Motor neuron (in vitro differentiated cells): ENCODE measurements at regions not wholly inside any gene's neighbourhood (a gene's known extent, or its start where the extent isn't known, plus 50 kb on each side); places are given as distances from the start of the nearest gene placed in this dataset.
A peak's percentile ranks its signal among the peaks of the same experiment; 100 is the strongest.

Experiments used
- ATAC-seq, 8 experiments: fragments of 200-7000 bp; cut with Tn5 transposase; replicated peaks in 6 of 8; 2 replicates each; pipeline ENCODE4 v1.8.0; 2021; ENCODE audit warnings: mild to moderate bottlenecking in 8 of 8, moderate library complexity in 8 of 8
- H3K27ac ChIP-seq, 2 donors: fragments of 250-450 bp; sonication (Bioruptor Pico); 2 replicates each; pipeline ENCODE4 v1.9.0; 2021; ENCODE audit warnings: antibody characterized with exemption in 2 of 2, mild to moderate bottlenecking in 2 of 2, moderate library complexity in 1 of 2
- H3K4me1 ChIP-seq, 2 donors: fragments of 250-450 bp; sonication (Bioruptor Pico); replicated peaks in 1 of 2; 2 replicates each; pipeline ENCODE4 v1.6.1; 2021; ENCODE audit warnings: antibody characterized with exemption in 2 of 2, mild to moderate bottlenecking in 2 of 2, moderate library complexity in 1 of 2
- H3K4me3 ChIP-seq, 5 donors: fragments of 250-450 bp; sonication (Bioruptor Pico); 2 replicates each; pipeline ENCODE4 v1.9.0; 2021; ENCODE audit warnings: antibody characterized with exemption in 5 of 5, mild to moderate bottlenecking in 5 of 5, moderate library complexity in 4 of 5
- WGBS, 10 experiments: fragments of 450-650 bp; shearing (Covaris generic); methylation state at CpG; one replicate each; pipeline ENCODE4 v1.0.0; 2022; 5-methylcytosine and 5-hydroxymethylcytosine counted together
- in situ Hi-C, 9 experiments: fragments of 400-800 bp; cut with MboI; loops; one replicate each; pipeline ENCODE4 v1.15.0; 2021; ENCODE audit warnings: low sequenced_read_pairs in 9 of 9, low pct_unique_long_range_greater_than_20kb in 2 of 9; ENCODE audit not compliant: unreplicated experiment in 9 of 9

DNA sequence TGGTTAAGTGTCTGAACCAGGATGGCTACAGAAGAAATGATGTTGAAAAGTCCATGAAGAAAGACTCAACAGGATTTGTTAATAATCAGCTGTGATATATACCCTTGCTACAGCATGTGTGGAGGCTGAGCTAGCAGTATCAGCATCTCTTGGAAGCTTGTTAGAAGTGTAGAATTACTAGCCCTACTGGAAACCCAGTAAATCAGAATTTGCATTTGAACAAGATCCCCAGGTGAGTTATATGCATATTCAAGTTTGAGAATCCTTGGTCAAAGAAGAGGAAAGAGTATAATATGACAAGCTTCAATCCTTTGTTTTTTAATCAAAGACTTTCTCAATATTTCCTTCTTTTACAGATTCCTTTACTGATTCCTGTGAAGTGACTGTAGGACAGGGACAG, 109.0 kb upstream of the KCNJ3 start:
- Histone ChIP-seq H3K4me3 (no peak overlapping the region), H3K4me1 (no peaks in the 10 kb centered on the region), H3K27ac (no peak overlapping the region)
- in situ Hi-C loops = no loop called here
- ATAC-seq = no peak

DNA sequence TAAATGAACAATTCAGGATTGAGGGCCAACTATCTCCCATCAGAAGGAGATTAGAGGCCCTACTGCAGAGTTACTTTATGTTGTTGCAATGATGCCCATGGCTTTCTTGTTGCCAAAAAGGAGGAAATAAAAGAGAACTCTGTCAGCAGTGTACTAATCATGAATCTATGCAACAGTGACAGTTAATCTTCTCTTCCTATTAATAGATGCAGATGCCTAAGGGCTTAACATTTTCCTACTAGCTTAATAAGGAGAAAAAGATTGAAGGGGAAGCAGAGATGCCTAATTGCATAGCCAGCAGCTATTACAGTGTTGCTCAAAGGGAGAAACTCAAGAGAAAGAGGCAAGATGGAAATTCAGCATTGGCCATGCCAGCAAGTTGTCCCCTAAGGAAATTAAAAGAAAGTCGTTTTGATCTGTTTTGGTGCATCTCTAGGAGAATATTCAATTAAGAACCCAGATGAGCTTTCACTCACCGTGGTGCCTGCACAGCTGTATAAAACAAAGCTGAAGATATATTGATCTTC, 107.1 kb upstream of the KCNJ3 start:
- H3K27ac ChIP-seq = no peak overlapping the region
- WGBS, 10 experiments = 0 to 100% (median 50%) methylated on average over 1 to 2 of the region's 2 CpGs
- no peak for ATAC-seq
- H3K4me1 ChIP-seq = no peaks in the 10 kb centered on the region
- in situ Hi-C loops = no loop called here
- H3K4me3 ChIP-seq = no peak overlapping the region

DNA sequence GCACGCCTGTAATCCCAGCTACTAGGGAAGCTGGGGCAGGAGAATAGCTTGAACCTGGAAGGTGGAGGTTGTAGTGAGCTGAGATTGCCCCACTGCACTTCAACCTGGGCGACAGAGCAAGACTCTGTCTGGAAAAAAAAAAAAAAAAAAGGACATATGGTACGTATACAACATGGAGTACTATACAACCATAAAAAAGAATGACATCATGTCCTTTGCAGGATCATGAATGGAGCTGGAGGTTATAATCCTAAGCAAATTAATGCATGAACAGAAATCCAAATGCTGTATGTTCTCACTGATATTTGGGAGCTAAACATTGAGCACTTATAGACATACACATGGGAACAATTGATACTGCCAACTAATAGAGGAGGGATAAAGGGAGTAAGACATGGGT, 99.3 kb upstream of the KCNJ3 start:
- H3K4me1 ChIP-seq = peaks cover 0 to 6% of the 10 kb centered on the region in 2 donors
- WGBS, 10 experiments = 36 to 100% (median 74%) methylated on average over 1 to 2 of the region's 3 CpGs; no CpG with 5 or more reads in 2 of the 10 experiments
- H3K4me3 ChIP-seq = no peak overlapping the region
- ATAC-seq = no peak
- in situ Hi-C loops = no loop called here
- H3K27ac ChIP-seq = no peak overlapping the region

DNA sequence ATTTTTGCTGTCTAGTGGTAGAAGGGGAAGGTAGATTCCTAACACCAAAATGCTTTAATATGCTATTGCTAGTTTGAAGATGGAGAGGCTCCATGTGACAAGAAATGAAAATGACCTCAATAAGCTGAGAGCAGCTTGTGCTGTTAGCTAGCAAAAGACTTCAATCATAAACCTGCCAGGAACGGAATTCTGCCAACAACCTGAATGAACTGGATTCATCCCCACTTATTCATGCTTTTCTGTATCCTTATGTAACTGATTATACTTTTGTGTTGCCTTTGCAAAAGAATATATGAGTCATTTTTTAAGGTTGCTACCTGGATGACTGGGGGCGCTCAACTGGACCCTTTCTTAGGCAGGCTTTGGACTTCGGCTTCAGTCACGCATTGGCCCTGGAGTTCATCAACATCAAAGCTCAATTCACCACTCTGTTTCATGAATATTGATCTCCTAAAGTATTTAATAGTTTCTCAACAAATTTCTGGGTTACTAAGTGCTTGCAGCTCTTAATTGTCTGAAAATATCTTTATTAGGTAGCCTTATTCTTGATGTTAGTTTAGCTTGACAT, 97.5 kb upstream of the KCNJ3 start:
- WGBS, 10 experiments = 0 to 93% (median 80%) methylated on average over 1 to 4 of the region's 4 CpGs; no CpG with 5 or more reads in 1 of the 10 experiments
- in situ Hi-C loops = loop anchor here in 4 of 9 experiments (25.0 kb wide), 3 partner anchors 89 to 636 kb away; no protein-coding TSS in a partner anchor
- no peak overlapping the region for H3K27ac ChIP-seq
- peak in 5 of 8 experiments; percentile 31 to 75 (median 67) for ATAC-seq
- peaks cover 0 to 6% of the 10 kb centered on the region in 2 donors for H3K4me1 ChIP-seq
- H3K4me3 ChIP-seq = no peak overlapping the region

DNA sequence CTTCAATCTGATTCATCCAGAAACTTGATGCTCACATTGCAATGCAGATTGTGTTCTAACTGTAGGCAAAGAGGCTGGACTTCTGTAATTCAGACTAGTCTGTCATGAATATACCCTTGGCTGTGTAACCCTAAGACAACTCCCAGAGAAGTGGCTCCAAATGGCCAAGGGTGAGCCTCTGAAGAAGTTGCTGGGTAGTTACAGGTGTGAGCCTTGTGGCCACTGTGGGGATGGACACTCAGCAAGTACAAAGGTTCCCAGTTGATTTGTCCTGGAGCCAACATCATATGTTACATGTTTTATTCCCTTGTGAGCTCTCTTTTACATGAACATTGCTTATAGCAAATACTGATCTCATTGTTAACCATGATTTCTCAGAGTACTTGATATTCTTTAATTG, 94.8 kb upstream of the KCNJ3 start:
- in situ Hi-C loops = loop anchor here in 4 of 9 experiments (25.0 kb wide), 3 partner anchors 91 to 634 kb away; no protein-coding TSS in a partner anchor
- ATAC-seq = no peak
- no peak overlapping the region for H3K4me3 ChIP-seq
- peaks cover 0 to 6% of the 10 kb centered on the region in 2 donors for H3K4me1 ChIP-seq
- no peak overlapping the region for H3K27ac ChIP-seq

DNA sequence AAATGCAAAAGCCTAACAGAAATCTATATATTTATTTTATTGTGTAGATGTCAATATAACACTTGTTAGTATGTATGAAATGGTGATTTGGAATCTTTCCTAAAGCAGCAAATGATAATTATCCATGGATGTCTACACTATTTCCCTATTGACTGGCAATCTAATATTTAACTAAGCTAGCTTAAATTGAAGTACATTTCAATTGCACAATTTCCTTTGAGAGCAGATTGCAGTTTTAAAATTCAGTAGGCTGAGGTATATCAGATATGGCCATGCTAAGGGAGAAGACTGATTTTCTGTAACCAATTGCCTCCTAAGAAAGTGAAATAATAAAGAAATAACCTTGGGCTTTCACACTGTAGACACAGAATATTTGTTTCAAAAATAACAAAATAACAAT, 90.1 kb upstream of the KCNJ3 start:
- no peak for ATAC-seq
- Histone ChIP-seq H3K27ac (no peak overlapping the region), H3K4me1 (no peaks in the 10 kb centered on the region), H3K4me3 (no peak overlapping the region)
- in situ Hi-C loops = loop anchor here in 4 of 9 experiments (25.0 kb wide), 3 partner anchors 96 to 629 kb away; no protein-coding TSS in a partner anchor

DNA sequence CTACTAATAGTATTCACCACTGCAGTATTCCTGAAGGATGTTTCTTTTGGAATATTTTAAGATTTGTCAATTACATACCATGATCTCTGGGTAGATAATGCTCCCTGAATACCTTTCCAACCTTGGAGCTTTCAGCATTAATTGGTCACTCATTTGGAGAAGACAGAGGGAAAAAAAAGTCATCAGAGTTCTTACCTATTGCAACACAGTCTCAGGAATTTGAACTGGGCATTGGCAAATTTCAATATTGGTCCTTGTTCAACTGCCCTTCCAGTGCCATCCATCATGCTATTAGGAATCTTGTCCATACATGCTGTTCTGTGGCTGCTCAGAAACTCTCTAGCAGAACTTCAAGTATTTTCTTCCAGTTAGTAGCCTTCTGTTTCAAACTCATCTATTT, 83.6 kb upstream of the KCNJ3 start:
- in situ Hi-C loops = loop anchor here in 4 of 9 experiments (25.0 kb wide), 3 partner anchors 103 to 622 kb away; no protein-coding TSS in a partner anchor
- Histone ChIP-seq H3K4me1 (no peaks in the 10 kb centered on the region), H3K27ac (no peak overlapping the region), H3K4me3 (no peak overlapping the region)
- no peak for ATAC-seq

DNA sequence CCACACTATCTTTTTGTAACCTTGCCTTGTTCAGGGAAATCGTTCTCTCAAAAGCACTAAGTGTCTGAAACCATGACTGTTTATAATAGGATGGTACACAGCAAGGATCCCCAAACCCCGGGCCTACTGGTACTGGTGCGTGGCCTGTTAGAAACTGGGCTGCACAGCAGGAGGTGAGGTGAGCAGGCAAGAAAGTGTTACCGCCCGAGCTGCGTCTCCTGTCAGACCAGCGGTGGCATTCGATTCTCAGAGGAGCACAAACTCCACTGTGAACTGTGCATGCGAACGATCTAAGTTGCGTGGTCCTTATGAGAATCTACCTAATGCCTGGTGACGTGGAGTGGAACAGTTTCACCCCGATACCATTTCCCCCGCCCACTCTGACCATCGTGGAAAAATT, 81.8 kb upstream of the KCNJ3 start:
- WGBS, 10 experiments = 20 to 100% (median 59%) methylated on average over 1 to 13 of the region's 15 CpGs; no CpG with 5 or more reads in 1 of the 10 experiments
- Histone ChIP-seq H3K4me1 (no peaks in the 10 kb centered on the region), H3K4me3 (no peak overlapping the region), H3K27ac (no peak overlapping the region)
- no peak for ATAC-seq
- in situ Hi-C loops = loop anchor here in 4 of 9 experiments (25.0 kb wide), 3 partner anchors 104 to 621 kb away; no protein-coding TSS in a partner anchor

DNA sequence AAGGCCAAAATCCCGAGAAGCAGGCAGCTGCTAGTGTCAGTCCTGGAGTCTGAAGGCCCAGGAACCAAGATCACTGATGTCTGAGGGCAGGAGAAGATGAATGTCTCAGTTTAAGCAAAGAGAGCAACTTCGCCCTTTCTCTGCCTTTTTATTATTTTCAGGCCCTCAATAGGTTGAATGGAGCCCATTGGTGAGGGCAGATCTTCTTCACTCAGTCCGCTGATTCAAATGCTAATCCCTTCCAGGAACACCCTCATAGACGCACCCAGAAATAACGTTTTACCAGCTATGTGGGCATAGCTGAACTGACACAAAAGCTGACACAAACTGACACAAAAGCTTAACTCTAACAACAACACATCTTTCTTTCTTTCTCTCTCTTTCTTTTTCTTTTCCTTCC, 78.0 kb upstream of the KCNJ3 start:
- Histone ChIP-seq H3K27ac (no peak overlapping the region), H3K4me1 (no peaks in the 10 kb centered on the region), H3K4me3 (no peak overlapping the region)
- ATAC-seq = peak in 4 of 8 experiments; percentile 11 to 73 (median 66)
- in situ Hi-C loops = loop anchor here in 4 of 9 experiments (25.0 kb wide), 3 partner anchors 108 to 617 kb away; no protein-coding TSS in a partner anchor
- WGBS, 10 experiments = 0 to 90% (median 29%) methylated on average over 1 to 4 of the region's 5 CpGs; no CpG with 5 or more reads in 2 of the 10 experiments

DNA sequence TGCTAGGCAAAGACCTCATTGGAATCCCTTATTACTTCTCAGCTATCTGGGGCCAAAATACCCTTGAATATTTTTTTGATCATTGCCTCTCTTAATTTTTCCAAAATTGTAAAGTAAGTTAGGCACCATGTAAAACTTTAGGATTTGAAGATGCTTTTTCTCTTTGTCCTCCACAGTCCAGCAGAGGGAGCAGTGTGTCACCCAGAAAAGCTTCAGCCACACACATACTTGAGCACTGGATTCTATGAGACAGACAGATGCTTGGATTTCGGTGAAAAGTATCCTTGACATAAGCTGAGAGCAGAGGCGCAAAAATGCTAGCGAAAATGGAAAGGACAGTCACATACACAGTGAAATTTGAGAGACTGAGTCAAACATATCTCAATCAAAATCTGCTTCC, 74.7 kb upstream of the KCNJ3 start:
- in situ Hi-C loops = loop anchor here in 4 of 9 experiments (25.0 kb wide), 3 partner anchors 112 to 613 kb away; no protein-coding TSS in a partner anchor
- Histone ChIP-seq H3K4me3 (no peak overlapping the region), H3K27ac (no peak overlapping the region), H3K4me1 (no peaks in the 10 kb centered on the region)
- WGBS, 10 experiments = 11 to 66% (median 23%) methylated on average over 1 to 3 of the region's 3 CpGs; no CpG with 5 or more reads in 3 of the 10 experiments
- peak in 7 of 8 experiments; percentile 49 to 72 (median 68) for ATAC-seq

DNA sequence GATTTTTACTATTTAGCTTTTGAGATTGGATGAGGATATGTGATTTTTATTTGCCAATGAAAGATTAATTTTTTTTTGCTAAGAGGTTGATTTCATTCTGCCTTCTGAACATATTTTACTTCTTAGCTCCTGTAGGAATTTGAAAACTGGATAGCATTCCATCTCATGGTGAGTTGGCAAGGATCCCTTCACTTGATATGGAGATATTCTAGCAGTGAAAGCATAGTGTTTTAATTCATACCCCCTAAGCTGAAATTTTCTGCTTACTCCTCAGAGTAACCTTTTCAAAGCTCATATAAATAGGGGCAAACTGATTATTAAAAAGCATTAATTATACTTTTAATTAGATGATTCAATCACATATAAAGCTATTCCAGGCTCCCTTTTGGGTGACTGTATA, 61.0 kb upstream of the KCNJ3 start:
- no peaks in the 10 kb centered on the region for H3K4me1 ChIP-seq
- H3K4me3 ChIP-seq = no peak overlapping the region
- in situ Hi-C loops = loop anchor here in 2 of 9 experiments (25.0 kb wide), 2 partner anchors 575 to 600 kb away; no protein-coding TSS in a partner anchor
- no peak for ATAC-seq
- H3K27ac ChIP-seq = no peak overlapping the region

DNA sequence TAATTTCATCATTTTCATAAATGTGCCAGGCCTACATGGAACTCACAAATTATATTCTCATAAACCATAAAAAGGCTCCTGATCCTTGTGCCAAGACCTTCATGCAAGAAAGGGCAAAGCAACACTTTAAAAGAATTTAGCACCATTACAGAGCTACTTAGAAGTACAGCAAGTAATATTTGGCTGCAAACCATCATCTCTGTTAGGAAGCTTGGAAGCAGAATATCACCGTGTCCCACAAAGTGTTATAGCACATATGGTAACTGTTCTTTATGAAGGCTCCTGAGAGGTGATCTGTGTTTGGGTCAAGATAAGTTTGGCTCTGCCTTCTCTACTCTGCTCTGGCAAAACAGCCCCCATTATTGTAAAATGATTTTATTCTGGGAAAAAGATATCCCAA, 59.7 kb upstream of the KCNJ3 start:
- in situ Hi-C loops = loop anchor here in 2 of 9 experiments (25.0 kb wide), 2 partner anchors 574 to 599 kb away; no protein-coding TSS in a partner anchor
- H3K27ac ChIP-seq = no peak overlapping the region
- no peaks in the 10 kb centered on the region for H3K4me1 ChIP-seq
- WGBS, 10 experiments = 0 to 100% (median 96%) methylated on average over 1 of the region's 1 CpG; no CpG with 5 or more reads in 6 of the 10 experiments
- no peak overlapping the region for H3K4me3 ChIP-seq
- no peak for ATAC-seq

DNA sequence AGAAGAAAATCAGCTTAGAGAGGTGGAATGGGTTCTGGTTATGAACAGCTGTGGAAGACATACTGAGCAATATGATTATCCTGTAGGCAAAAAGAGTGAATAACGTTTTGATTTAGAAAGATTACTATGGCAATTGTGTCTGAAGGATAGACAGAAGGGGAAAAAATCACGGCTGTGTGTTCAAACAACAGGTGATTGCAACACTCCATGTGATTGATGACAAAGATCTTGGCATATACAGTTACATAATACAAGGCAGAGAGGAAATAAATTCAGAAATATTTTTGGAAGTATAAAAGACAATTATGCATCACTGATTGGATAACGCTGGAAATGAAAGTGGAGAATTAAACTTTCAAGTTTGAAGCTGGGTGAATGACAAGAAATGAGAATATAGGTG, 58.5 kb upstream of the KCNJ3 start:
- ATAC-seq = no peak
- Histone ChIP-seq H3K4me1 (no peaks in the 10 kb centered on the region), H3K4me3 (no peak overlapping the region), H3K27ac (no peak overlapping the region)
- in situ Hi-C loops = loop anchor here in 2 of 9 experiments (25.0 kb wide), 2 partner anchors 572 to 597 kb away; no protein-coding TSS in a partner anchor
- WGBS, 10 experiments = 5 to 89% (median 78%) methylated on average over 3 of the region's 3 CpGs
